D721Med (cell line): ENCODE measurements at regions not wholly inside any gene's neighbourhood (a gene's known extent, or its start where the extent isn't known, plus 50 kb on each side); places are given as distances from the start of the nearest gene placed in this dataset.
A peak's percentile ranks its signal among the peaks of the same experiment; 100 is the strongest.

Experiments used
- DNase-seq: peaks from one replicate; pipeline ENCODE4 v3.0.0; 2011; ENCODE audit warnings: low spot score; ENCODE audit not compliant: insufficient read length
- FAIRE-seq: peaks from 2 replicates; lab custom pipeline; 2011; peaks lifted over from hg19 to GRCh38; lab: Jason Lieb, UNC
- CTCF ChIP-seq: IDR thresholded peaks from 2 replicates; pipeline ENCODE4 v1.5.1; 2012; ENCODE audit warnings: mild to moderate bottlenecking, control low read depth; ENCODE audit not compliant: insufficient read depth; ENCODE audit errors: missing control alignments

GRCh38 chr5:92922231-92922967, 658.6 kb downstream of the NR2F1-AS1 start:
- FAIRE-seq (no peak), DNase-seq (no peak)
- TF ChIP-seq CTCF, result no peak

- DNase-seq (no peak), FAIRE-seq (no peak)
- no peak for TF ChIP-seq CTCF
Measured at GRCh38 chr5:92917044-92917443, 664.0 kb downstream of the NR2F1-AS1 start.

- DNase-seq, result no peak
- FAIRE-seq, result no peak
- TF ChIP-seq CTCF, result peak; percentile 16
Measured at GRCh38 chr5:92916036-92916435, 665.0 kb downstream of the NR2F1-AS1 start.

GRCh38 chr5:92912283-92912682, 668.7 kb downstream of the NR2F1-AS1 start:
- peak; percentile 46 for FAIRE-seq
- no peak for DNase-seq
- TF ChIP-seq CTCF, result no peak

GRCh38 chr5:92911851-92912250, 669.2 kb downstream of the NR2F1-AS1 start:
- TF ChIP-seq CTCF, result no peak
- FAIRE-seq (peak; percentile 41), DNase-seq (no peak)

- TF ChIP-seq CTCF, result no peak
- FAIRE-seq (no peak), DNase-seq (no peak)
Measured at GRCh38 chr5:92911293-92911692, 669.7 kb downstream of the NR2F1-AS1 start.

GRCh38 chr5:92909602-92909962, 671.4 kb downstream of the NR2F1-AS1 start:
- TF ChIP-seq CTCF, result peak; percentile 67
- no peak for DNase-seq
- FAIRE-seq, result peak; percentile 61
